ENCODE measurements at regions not wholly inside any gene's neighbourhood (a gene's known extent, or its start where the extent isn't known, plus 50 kb on each side); places are given as distances from the start of the nearest gene placed in this dataset.
"Not testable (repeated sequence)": the region's sequence is repeated elsewhere in the genome, so short reads cannot be mapped to it uniquely, and the experiment has no call there.

DNA sequence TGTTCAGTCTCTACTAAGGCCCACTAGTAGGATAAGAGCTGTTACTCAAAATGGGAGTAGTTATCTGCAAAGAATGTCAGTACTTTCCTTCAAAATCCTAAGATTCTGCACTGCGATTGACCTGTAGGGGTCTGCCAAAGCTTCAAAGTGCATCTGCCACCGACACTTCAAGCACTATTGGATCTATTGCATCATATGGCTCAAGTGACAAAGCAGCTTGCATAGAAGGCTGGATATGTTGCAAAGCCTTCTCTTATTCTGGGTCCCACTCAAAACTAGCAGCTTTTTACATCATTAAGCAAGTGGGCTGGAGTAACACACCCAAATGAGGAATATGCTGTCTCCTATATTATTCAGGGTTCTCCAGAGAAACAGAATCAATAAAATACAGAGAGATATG, 115.4 kb upstream of the EMCN start:
- no peak for DNase-seq
- H3K36me3 Mint-ChIP-seq: no peaks in the 10 kb centered on the region
- H3K4me3 Mint-ChIP-seq: no peak overlapping the region
- no peaks in the 10 kb centered on the region for H3K4me1 Mint-ChIP-seq
- POLR2A ChIA-PET: no interaction called here
- no peak for ATAC-seq (ENCODE audit: low read depth)
- H3K9me3 Mint-ChIP-seq: no peaks in the 10 kb centered on the region
- no peak overlapping the region for H3K27ac Mint-ChIP-seq
- peaks cover 6% of the 10 kb centered on the region for H3K27me3 Mint-ChIP-seq

DNA sequence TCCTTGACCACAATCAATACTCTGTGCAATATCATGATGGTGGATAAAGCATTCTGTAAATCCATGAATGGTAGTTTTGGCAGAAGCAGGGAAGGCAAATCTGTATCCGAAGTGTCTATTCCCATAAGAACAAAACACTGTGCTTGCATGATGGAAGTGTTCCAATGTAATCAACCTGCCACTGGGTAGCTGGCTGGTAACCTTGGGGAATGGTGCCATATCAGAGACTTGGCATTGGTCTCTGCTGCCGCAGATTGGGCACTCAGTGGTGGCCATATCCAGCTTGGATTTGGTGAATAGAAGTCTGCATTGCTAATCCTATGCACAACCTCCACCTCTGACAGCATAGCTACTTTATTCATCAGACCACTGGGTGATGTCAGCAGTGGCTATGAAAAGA, 114.3 kb upstream of the EMCN start:
- no peak overlapping the region for H3K27ac Mint-ChIP-seq
- H3K4me1 Mint-ChIP-seq: no peaks in the 10 kb centered on the region
- ATAC-seq (ENCODE audit: low read depth) (no peak), DNase-seq (no peak)
- POLR2A ChIA-PET: no interaction called here
- no peaks in the 10 kb centered on the region for H3K36me3 Mint-ChIP-seq
- H3K4me3 Mint-ChIP-seq: no peak overlapping the region
- peaks cover 3% of the 10 kb centered on the region for H3K27me3 Mint-ChIP-seq
- H3K9me3 Mint-ChIP-seq: no peaks in the 10 kb centered on the region

DNA sequence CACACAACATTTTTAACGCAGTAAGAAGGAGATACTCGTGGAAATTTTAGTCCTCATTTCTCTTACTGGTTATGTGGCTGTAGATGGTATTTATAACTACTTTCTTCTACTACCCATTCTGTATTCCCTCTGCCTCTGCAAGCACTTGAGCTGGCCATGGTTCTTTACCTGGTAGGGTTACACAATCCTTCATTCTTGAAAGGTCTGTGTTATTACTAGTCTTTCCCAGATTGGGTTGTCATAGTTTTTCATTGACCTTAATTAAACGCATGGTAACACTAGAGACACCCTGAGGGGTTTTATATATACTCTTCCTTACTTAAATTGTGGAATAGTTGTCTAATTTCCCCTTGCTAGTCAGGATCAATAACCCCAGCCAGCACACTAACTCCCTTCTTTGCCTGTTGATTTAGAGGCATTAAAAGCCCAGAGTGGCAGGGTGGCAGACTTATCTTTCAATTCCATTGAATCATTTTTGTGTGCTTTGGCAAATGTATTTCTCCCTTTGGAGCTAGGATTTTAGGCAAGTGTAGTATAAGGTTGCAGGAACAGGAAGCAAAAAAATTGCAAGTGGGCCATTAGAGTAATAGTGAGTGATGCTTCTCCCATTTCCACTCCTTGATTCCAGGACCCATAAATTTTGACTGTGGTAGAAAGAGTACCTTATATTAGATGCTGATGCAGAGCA, 113.6 kb upstream of the EMCN start:
- H3K4me3 Mint-ChIP-seq: no peak overlapping the region
- H3K27me3 Mint-ChIP-seq: no peaks in the 10 kb centered on the region
- DNase-seq (no peak), ATAC-seq (ENCODE audit: low read depth) (no peak)
- H3K36me3 Mint-ChIP-seq: no peaks in the 10 kb centered on the region
- H3K4me1 Mint-ChIP-seq: no peaks in the 10 kb centered on the region
- no peaks in the 10 kb centered on the region for H3K9me3 Mint-ChIP-seq
- no peak overlapping the region for H3K27ac Mint-ChIP-seq
- POLR2A ChIA-PET: no interaction called here

DNA sequence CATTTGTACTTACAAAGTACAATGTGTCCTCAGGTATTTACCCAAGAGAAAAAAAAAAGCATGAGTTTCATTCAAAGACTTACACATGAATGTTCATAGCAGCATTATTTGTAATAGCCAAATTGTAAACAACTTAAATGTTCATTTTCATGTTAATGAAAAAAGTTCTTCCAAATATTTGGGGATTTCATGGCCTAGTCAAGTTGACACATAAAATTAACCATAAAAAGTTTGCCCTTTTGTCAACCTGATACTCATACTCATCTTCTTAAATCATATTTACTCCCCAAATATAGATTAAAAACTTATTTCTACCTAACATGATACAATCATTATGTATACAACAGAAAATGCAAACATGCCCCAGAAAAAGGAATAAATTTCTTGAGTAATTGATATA, 112.5 kb upstream of the EMCN start:
- H3K27ac Mint-ChIP-seq: no peak overlapping the region
- no peaks in the 10 kb centered on the region for H3K36me3 Mint-ChIP-seq
- no peaks in the 10 kb centered on the region for H3K27me3 Mint-ChIP-seq
- DNase-seq (no peak), ATAC-seq (ENCODE audit: low read depth) (no peak)
- peaks cover under 1% of the 10 kb centered on the region for H3K9me3 Mint-ChIP-seq
- no peak overlapping the region for H3K4me3 Mint-ChIP-seq
- H3K4me1 Mint-ChIP-seq: no peaks in the 10 kb centered on the region
- POLR2A ChIA-PET: no interaction called here

DNA sequence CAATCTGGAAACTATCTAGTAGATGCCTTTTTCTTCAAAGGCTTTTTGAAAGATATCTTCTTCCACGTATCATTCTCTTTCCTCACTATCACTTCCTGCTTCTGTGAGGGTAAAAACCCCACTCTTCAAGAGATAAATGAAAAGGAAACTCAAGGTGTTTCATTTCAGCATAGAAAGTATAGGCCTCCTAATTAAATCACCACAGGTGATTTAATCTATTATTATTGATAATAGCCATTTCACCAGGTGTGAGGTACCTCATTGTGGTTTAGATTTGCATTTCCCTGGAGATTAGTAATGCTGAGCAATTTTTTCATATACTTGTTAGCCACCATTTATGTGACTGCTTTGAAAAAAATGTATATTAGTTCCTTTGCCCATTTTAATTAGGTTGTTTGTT, 92.0 kb upstream of the EMCN start:
- H3K27ac Mint-ChIP-seq: no peak overlapping the region
- H3K36me3 Mint-ChIP-seq: no peaks in the 10 kb centered on the region
- POLR2A ChIA-PET: no interaction called here
- H3K4me3 Mint-ChIP-seq: no peak overlapping the region
- H3K4me1 Mint-ChIP-seq: peaks cover 7% of the 10 kb centered on the region
- H3K9me3 Mint-ChIP-seq: peaks cover 3% of the 10 kb centered on the region
- ATAC-seq (ENCODE audit: low read depth) (no peak), DNase-seq (no peak)
- H3K27me3 Mint-ChIP-seq: no peaks in the 10 kb centered on the region

DNA sequence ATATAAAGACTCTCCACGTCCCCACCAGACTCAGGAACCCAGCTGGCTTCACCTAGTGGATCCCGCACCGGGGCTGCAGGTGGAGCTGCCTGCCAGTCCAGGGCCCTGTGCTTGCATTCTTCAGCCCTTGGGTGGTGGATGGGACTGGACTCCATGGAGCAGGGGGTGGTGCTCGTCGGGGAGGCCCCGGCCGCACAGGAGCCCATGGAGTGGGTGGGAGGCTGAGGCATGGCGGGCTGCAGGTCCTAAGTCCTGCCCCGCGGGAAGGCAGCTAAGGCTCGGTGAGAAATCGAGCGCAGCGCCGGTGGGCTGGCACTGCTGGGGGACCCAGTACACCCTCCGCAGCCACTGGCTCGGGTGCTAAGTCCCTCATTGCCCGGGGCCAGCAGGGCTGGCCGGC, 90.8 kb upstream of the EMCN start:
- H3K4me3 Mint-ChIP-seq; H3K4me1 Mint-ChIP-seq; H3K27ac Mint-ChIP-seq; H3K27me3 Mint-ChIP-seq; H3K36me3 Mint-ChIP-seq; H3K9me3 Mint-ChIP-seq; ATAC-seq (ENCODE audit: low read depth); DNase-seq; POLR2A ChIA-PET: not testable (repeated sequence)

DNA sequence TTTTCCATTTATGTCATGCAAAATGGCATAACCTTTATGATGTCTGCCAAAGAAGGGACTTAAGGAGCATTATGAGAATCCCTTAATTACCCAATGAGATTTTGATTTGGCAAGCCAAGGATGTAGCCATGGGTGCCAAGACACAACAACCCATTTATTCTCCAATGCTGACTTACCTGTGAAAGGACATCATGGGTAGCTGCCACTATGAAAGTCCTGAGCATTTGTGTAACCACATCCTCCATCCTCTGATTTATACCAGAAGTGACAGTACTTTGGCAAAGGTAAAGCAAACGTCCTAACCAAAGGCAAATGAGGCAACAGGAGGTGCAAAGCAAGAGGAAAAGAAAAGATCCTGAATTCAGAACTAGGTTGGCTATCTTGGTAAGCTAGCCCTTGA, 87.3 kb upstream of the EMCN start:
- no peak for DNase-seq
- Mint-ChIP-seq H3K4me1 (peaks cover 4% of the 10 kb centered on the region), H3K4me3 (no peak overlapping the region)

DNA sequence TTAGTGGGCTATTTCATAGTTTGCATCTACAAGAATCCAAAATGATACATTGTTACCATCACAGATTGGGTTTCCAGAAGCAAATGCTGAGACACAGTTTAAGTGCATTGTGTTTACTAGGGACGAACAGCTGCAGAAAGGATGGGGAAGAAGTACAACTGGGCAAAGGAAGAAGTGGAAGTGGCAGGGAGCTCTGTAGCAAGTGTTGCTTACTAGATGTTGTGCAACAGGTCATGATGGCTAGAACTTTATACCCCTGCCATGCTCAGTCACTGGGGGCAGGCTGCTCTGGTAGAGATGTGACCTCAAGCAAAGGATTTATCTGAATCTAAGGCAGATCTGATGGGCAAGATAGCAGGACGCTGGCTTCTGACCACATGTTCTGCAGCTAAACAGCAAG, 76.1 kb upstream of the EMCN start:
- POLR2A ChIA-PET: no interaction called here
- Mint-ChIP-seq H3K27me3 (peaks cover 7% of the 10 kb centered on the region), H3K36me3 (no peaks in the 10 kb centered on the region), H3K27ac (no peak overlapping the region), H3K4me3 (no peak overlapping the region), H3K9me3 (no peaks in the 10 kb centered on the region), H3K4me1 (no peaks in the 10 kb centered on the region)
- DNase-seq (no peak), ATAC-seq (ENCODE audit: low read depth) (no peak)

More for the DNA sequence above, 87.3 kb upstream of the EMCN start:
- Mint-ChIP-seq H3K9me3 (no peaks in the 10 kb centered on the region), H3K27ac (no peak overlapping the region), H3K36me3 (no peaks in the 10 kb centered on the region), H3K27me3 (no peaks in the 10 kb centered on the region)
- no peak for ATAC-seq (ENCODE audit: low read depth)
- POLR2A ChIA-PET: no interaction called here

DNA sequence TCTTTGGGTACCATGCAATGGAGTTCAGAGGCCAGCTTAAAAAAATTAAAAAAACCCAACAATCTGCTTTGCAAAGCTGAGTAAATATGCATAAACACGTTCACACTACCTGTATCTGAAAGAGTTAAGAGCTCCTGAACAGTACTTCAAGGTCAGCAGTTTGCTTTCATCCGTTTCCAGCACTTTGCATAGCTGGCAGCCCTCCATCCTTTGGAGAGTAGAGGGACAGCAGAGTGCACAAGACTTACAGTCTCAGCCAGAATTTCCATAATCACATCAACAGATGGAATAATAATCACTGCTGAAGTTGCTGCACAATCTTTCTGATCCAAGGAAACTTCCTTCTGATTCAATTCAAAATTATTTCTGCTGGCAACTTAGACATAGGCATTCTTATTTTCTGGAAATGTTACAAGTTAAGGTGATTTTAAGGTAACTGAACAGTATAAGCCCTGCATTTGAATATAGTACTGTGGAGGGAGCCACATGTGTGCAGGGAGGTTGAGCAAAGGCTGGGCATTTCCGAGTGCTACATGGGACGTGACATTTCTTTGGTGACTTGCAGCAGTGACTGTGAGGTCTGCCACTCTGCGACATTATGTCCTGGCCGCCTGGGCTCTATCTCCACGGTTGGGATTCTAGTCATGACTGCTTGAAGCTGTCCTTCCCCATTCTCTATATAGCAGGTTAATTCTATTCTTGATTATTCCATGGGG, 73.5 kb upstream of the EMCN start:
- H3K27ac Mint-ChIP-seq: no peak overlapping the region
- H3K36me3 Mint-ChIP-seq: no peaks in the 10 kb centered on the region
- ATAC-seq (ENCODE audit: low read depth) (no peak), DNase-seq (no peak)
- no peaks in the 10 kb centered on the region for H3K9me3 Mint-ChIP-seq
- no peak overlapping the region for H3K4me3 Mint-ChIP-seq
- H3K4me1 Mint-ChIP-seq: no peaks in the 10 kb centered on the region
- peaks cover 7% of the 10 kb centered on the region for H3K27me3 Mint-ChIP-seq
- POLR2A ChIA-PET: no interaction called here

DNA sequence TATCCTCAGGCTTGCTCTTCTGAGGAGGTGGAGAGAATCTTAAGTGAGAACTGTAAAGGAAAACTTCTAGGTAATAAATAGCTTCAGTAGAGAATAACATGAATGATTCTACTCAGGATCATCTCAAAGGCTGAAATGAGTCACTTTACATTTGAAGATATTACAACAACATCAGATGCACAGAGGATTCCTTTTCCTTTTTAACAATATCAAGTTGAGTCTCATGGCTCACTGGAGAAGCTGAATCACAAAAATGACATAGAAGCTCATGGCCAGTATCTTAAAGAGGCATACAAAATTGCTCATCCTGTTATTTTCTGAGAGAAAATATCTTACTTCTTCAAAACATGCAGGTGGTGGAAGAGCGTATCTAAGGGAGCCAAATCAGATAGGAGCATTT, 72.5 kb upstream of the EMCN start:
- no peak for DNase-seq
- Mint-ChIP-seq H3K27me3 (peaks cover 7% of the 10 kb centered on the region), H3K4me1 (no peaks in the 10 kb centered on the region), H3K36me3 (no peaks in the 10 kb centered on the region), H3K4me3 (no peak overlapping the region), H3K9me3 (peaks cover under 1% of the 10 kb centered on the region), H3K27ac (no peak overlapping the region)
- POLR2A ChIA-PET: no interaction called here
- ATAC-seq (ENCODE audit: low read depth): no peak

DNA sequence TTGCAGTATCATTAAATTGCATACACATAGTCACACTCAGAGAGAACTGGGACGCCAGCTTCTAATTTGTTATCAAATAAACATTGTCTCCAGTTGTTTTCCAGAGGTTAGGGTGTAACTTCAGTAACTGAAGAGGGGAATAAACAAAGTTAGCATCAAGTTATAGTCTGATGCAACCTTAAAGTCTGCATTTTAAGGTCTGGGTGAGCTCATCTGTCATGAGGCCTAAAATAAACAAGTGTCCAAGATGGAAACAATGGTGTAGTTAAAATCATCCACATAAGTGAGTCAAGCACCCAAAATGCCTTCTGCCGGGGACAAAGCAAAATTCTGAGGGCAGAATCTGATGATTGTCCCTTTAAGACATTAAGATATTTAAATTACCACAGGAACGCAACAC, 70.3 kb upstream of the EMCN start:
- Mint-ChIP-seq H3K36me3 (no peaks in the 10 kb centered on the region), H3K27me3 (peaks cover 3% of the 10 kb centered on the region), H3K27ac (no peak overlapping the region), H3K4me3 (no peak overlapping the region), H3K4me1 (no peaks in the 10 kb centered on the region), H3K9me3 (peaks cover 1% of the 10 kb centered on the region)
- DNase-seq: no peak
- ATAC-seq (ENCODE audit: low read depth): no peak
- POLR2A ChIA-PET: no interaction called here

DNA sequence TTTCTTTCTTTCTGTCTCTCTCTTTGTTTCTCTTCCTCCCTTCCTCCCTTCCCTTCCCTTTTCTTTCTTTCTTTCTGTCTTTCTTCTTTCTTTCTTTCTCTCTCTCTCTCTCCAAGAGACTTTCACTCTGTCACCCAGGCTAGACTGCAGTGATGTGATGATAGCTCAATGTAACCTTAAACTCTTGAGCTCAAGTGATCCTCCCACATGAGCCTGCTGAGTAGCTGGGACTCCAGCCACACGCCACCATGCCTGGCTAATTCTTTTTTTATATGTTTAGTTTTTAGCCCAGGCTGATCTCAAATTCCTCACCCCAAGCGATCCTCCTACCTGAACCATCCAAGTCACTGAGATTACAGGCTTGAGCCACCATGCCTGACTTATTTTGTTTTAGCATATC, 64.3 kb upstream of the EMCN start:
- no peak overlapping the region for H3K4me3 Mint-ChIP-seq
- POLR2A ChIA-PET: no interaction called here
- DNase-seq: no peak
- ATAC-seq (ENCODE audit: low read depth): no peak
- no peaks in the 10 kb centered on the region for H3K4me1 Mint-ChIP-seq
- no peaks in the 10 kb centered on the region for H3K36me3 Mint-ChIP-seq
- peaks cover 3% of the 10 kb centered on the region for H3K27me3 Mint-ChIP-seq
- no peak overlapping the region for H3K27ac Mint-ChIP-seq
- peaks cover 3% of the 10 kb centered on the region for H3K9me3 Mint-ChIP-seq

DNA sequence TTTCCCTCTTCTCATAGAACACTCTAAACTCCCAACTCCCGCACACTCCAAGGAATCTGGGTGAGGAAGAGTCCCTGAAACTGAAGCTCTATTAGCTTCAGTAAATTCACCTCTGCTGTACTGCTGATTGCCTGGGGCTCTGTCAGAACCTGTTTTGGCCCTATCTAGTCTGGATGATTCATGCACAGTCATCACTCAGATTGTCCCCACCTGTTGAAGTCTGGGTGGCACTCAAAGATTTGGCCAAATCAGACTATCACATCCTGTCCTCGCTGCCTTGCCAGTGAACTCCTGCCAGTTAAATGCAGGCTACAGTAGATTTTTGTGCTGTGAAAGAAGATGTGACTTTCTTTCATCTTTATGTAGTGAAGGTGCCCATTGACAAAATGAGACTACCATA, 63.5 kb upstream of the EMCN start:
- POLR2A ChIA-PET: no interaction called here
- Mint-ChIP-seq H3K4me3 (no peak overlapping the region), H3K9me3 (peaks cover 6% of the 10 kb centered on the region), H3K36me3 (no peaks in the 10 kb centered on the region), H3K27ac (no peak overlapping the region), H3K4me1 (peaks cover 1% of the 10 kb centered on the region), H3K27me3 (peaks cover 4% of the 10 kb centered on the region)
- DNase-seq (no peak), ATAC-seq (ENCODE audit: low read depth) (no peak)

DNA sequence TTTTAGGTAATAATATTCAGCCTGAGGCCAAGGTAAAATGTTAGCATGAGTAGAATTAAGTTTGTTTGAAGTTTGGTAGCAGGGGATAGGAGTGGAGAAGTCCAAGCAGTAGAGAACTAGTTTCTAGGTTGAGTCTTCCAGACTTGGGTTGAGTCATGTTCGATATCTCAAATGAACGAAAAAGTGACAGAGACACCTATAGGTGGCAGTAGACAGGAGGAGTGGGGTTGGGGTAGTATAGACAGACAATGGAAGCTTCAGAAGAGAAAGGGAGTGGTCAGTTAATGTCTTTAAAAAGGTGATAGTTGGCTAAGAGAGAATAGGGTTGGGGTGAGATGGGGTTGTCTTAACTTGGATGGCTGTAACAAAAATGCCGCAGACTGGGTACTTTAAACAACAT, 58.7 kb upstream of the EMCN start:
- Mint-ChIP-seq H3K27me3 (peaks cover 4% of the 10 kb centered on the region), H3K4me3 (no peak overlapping the region), H3K9me3 (peaks cover 7% of the 10 kb centered on the region), H3K4me1 (peaks cover 1% of the 10 kb centered on the region), H3K27ac (no peak overlapping the region), H3K36me3 (no peaks in the 10 kb centered on the region)
- no peak for DNase-seq
- POLR2A ChIA-PET: no interaction called here
- no peak for ATAC-seq (ENCODE audit: low read depth)

All from activated naive CD8-positive, alpha-beta T cell treated with anti-CD3 and anti-CD28 coated beads, Interleukin-2, amount 10 ng/mL, durations not matched to agents 7 days and 5 days (primary cell).